GM21717 (cell line): ENCODE measurements at regions not wholly inside any gene's neighbourhood (a gene's known extent, or its start where the extent isn't known, plus 50 kb on each side); places are given as distances from the start of the nearest gene placed in this dataset.
"Not testable (repeated sequence)": the region's sequence is repeated elsewhere in the genome, so short reads cannot be mapped to it uniquely, and the experiment has no call there.

Experiments used
- ATAC-seq: cut with Tn5 transposase; IDR thresholded peaks from one replicate; pipeline ENCODE4 v1.9.1; 2021; ENCODE audit warnings: mild to moderate bottlenecking, moderate library complexity; ENCODE audit not compliant: unreplicated experiment

DNA sequence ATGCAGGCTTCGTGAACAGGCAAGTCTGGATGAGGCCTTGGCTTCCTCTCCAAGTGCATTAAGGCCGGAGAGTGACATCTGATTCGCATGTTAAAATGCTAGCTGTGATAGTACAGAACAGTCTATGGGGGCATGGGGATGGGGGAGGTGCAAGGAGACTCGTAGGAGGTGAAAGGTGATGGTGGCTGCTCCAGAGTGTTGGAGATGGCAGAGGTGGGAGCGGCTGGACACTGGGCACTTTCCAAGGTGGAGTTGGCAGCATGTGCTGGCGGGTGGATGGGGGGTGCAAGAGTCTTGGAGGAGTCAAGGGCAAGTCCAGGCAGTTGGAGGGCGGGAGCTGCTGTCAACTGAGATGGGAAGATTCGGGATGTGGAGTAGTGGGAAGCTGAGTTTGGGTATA is 350.9 kb upstream of the TNRC6C start:
- no peak for ATAC-seq

DNA sequence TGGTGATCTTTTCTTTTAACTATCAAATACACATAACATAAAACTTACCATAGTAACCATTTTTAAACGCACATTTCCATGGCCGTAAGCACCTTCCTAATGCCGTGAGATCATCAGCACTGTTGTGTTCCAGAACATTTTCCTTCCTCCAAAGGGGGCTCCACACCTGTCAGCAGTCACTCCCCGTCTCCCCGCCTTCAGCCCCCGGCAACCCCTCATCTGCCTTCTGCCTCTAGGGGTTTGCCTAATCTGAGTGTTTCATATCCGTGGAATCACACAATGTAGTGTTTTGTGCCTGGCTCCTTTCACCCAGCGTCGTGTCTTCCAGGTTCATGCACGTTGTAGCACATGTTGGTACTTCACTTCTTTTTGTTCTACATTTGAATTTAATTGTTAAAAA is 350.1 kb upstream of the TNRC6C start:
- ATAC-seq = no peak

DNA sequence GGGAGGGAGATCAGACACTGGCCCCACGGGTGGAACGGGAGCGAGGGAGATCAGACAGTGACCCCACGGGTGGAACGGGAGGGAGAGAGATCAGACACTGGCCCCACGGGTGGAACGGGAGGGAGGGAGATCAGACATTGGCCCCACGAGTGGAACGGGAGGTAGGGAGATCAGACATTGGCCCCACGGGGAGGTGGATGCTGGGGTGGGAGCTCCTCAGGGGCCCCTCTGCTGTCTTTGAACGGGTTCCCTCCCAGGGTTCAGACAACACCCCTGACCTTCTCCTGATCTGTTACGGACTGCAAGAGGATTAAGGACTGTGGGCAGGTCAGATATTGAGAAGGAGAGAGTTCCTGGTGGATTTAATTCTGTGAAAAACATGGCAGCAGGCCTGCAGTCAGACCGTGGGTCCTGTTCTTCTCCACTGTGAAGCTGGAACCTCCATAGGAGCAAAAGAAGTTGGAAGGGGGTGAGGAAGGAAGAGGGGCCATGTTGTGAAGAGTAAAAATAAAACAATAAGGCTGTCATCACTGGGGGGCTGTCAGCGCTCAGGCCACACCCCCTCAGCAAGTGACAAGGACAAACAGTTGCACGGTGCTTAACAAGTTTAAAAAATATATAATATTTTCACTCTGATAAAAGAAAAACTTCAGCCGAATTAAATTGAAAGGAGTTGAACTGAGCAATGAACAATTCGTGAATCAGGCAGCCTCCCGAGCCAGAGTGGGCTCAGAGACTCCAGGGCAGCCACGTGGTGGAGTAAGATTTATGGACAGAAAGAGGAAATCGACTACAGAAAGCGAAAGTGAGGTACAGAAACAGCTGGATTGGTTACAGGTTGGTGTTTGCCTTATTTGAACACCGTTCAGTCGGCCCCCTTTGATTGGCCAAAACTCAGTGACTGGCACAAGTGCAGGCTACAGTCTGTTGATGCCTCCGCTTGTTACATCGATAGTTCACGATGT is 348.7 kb upstream of the TNRC6C start:
- no peak for ATAC-seq

DNA sequence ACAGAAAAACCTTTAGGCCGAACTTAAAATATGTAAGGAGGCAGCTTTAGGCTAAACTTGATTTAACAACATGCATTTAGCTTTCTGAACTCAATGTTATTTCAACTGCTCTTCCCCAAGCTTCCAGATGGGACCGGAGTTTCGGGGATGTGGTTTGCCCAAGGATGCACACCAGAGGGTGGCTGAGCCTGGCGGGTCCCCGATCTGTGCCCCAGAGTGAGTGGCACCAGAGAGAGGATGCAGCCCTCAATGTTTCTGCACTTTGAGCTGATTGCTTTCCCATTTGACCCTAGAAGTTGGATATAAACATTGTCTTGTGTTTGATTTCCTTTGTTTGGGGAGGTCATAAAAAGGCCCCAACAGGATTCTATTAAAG is 348.0 kb upstream of the TNRC6C start:
- no peak for ATAC-seq

DNA sequence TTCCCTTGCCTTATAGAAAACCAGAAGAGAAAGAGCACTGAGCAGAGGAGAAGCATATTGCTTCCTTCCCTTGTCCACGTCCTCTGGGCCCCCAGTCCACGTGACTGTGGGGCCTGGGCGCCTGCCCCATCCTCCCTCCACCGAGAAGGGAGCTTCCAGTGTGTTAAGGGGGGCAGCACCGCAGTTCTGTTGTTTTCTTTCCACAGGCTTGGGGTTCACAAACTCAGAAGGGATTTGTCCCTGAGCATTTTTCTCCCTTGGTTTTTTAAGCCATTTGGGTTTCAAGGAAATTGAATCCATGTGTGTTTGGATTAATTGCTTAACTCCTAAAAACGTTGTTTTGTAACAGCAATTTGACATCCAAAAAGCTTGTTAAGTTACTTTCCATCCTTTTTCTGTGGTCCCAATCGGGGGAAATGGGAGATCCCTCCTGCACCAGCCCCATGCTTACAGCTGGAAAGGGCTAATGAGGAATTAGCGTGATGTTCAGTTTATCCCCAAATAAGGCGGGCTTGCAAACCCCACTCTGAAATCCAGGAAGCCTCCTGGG is 347.5 kb upstream of the TNRC6C start:
- no peak for ATAC-seq

DNA sequence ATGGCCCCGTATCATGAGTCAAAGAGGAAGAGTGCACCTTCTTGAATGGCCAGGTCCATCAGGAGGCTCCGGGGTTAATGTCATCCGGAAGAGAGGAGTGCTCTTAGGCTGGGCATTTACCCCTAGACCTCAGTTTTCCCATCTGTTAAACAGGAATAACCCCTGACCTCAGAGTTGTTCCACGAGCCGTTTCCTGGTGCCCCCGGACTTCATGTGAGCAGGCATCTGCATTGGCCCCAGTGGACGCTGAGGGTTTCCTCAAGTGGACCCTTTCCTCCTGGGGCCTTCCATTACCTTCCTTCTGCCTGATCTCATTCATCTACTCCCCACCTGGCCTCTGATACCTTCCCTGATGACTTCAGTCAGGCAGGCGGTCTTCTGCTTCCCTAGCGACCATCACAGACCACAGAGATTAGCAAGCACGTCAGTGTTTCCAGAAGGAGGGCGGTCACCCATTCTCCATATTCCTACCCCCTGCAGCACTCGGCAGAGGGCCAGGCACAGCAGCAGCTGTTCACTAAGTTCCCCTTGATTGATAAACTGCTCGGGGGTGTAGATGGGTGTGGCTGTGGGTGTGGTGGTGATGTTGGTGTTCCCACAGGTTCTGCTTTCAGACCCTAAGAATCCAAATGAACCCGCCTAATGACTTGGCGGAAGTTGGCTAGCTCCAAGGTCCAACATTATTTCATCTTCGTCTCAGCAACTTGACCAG is 346.6 kb upstream of the TNRC6C start:
- no peak for ATAC-seq

DNA sequence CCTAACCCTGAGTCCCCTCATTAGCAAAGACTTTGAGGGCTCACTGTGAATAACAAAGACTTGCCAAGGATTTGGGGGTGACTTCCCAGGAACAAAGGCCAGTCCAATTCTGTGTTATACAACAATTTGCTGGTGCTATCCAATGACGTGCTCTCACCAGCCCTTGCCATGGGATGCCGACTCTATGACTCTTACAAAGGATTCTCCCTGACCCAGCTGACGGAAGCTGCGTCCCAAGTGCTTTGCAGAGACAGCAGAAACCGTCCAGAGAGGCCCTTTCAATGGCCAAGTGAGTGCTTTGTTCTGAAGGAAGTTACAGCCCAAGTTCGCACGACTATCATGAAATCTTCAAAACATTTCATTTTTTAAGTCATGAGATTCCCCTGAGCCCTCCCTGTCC is 345.3 kb upstream of the TNRC6C start:
- no peak for ATAC-seq

DNA sequence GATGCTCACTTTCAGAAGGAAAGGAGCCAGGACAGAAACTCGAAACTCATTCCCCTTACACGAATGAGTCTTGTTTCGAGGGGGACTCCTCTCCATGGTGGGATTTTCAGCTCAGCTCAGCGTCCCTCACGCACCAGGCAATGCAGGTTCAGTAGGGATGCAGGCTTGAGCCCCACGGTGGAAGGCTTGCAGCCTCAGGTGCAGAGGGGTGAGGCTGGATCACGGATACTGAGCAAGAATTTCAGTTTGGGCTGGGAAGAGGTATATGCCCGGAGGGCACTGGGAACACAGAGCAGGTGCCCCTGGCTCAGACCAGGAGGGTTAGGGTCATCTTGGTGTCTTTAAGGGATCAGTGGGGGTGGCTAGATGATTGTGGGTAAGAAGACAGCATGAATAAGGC is 344.9 kb upstream of the TNRC6C start:
- ATAC-seq = no peak

DNA sequence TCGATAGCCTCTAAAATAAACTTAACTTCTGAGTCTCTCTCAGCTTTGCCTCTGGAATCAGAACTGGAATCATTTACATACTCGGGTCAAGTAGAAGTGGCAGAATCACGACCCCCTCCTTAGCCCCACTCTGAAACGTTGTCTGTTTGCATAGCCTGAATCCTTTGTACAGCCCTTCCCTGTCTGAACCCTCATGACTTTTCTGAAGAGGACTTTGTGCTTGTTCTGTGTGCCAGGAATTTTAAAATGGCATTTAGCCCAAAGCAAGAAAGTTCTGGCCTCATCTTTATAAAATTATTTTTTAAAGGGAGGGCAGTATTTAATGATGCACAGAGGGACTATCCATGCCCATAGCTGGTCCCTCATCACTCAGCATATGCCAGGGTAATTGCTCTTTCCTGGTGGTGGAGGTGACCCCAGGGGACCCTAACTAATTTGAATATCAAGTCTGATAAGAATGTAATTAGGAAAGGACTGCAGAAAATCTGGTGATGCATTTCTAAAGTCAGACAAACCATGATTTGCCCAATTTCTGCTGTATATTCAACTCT is 342.7 kb upstream of the TNRC6C start:
- no peak for ATAC-seq

DNA sequence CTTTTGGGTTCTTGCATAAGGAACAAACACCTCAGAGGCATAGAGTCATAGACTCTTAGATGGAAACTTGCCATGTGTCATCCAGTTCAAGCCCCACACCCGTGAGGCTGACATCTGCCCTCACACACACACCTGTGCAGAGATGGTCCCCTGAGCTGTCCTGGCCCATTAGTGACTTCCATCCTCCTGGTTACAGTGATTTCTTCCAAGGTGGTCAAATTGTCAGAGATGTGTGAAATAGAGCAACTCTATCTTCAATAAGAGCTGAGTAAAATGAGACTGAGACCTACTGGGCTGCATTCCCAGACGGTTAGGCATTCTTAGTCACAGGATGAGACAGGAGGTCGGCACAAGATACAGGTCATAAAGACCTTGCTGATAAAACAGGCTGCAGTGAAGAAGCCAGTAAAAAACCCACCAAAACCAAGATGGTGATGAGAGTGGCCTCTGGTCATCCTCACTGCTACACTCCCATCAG is 342.2 kb upstream of the TNRC6C start:
- no peak for ATAC-seq

DNA sequence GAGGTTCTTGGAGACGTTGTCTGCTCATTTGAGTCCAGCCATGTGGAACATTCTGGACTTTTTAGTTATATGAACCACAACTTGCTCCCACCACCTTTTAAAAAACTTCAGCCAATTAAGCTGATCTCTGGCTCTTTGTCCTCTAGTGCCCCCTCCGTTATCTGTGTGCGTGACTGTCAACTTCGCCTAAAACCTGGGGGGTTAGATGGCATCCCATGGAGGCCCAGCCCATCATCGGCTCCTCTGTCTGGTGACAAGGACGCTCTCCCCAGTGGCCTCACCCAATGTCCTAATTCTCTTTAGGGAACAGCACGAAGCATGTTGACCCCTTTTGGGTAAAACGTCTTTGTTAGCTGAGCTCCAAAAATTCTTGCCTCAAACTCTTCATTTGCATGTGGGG is 341.0 kb upstream of the TNRC6C start:
- ATAC-seq = no peak

DNA sequence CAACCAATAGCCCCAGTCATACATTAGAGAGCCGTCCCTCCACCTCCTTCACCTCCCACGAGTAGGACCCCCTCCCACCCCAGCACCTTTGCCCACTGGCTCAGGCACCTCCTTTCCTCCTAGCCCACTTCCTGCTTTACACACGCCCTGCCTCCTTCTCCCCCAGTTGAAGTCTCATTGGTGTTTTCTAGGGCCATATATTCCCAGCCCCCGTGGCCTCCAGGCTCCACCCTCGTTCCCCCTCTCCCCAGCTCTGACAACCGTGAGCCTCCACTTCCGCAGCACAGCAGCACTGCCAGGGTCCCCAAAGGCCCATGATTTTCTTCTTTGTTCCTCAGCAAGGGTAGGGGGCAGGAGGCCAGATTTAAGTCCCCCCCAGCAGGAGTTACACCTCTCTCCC is 340.3 kb upstream of the TNRC6C start:
- no peak for ATAC-seq

DNA sequence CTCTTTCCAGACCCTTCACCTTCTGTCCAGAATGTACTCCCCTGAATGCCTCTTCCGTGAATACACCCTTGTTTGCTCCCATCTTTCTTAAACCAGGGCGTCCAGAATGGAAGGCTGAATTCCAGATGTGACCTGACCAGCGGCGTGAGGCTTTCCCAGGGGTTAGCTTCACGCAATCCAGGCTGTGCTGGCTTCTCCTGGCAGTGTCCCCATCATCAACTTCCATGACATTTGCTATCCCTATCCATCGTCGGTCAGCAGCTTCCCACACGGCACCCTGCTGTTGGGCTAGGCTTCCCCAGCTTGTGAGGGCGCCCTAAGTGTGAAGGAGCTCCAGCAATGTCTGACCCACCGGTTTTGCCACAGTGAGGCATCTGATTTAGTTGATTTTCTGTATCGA is 339.8 kb upstream of the TNRC6C start:
- ATAC-seq = no peak

DNA sequence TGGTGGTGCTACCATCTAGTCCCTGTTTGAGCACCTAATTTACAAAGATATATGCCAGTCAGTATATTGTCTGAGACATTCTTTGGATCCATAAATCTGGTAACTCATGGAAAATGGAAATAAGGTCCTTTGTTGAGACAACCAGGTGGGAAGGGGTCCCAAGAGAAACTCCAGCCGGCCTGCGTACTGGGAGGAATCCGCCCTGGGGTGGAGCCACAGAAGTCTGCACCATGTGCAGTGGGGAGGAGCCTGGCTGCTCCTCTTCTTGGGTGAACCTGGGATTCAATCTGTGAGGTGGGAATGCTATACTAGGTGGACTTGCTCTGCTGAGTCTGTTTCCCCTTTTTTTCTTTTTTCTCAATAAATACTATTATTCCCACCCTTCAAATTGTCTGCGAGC is 339.2 kb upstream of the TNRC6C start:
- no peak for ATAC-seq

DNA sequence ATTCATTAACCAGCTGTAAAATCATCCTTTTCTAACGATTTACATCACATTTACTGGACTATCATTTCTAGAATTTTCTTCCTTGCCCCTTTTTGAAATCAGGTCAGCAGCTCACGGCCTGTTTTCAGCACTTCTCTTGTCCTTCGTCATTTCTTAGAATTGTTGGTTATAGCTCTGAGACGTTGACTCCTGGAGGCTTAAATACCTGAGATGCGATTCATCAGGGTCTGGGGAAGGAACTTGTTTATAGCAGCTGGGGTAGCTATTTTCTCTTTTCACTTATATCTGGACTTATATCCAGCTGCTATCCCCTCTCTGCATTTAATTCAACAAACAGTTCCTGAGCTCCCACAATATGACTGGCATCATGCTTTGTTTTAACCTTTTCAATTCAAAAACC is 338.7 kb upstream of the TNRC6C start:
- ATAC-seq = no peak

DNA sequence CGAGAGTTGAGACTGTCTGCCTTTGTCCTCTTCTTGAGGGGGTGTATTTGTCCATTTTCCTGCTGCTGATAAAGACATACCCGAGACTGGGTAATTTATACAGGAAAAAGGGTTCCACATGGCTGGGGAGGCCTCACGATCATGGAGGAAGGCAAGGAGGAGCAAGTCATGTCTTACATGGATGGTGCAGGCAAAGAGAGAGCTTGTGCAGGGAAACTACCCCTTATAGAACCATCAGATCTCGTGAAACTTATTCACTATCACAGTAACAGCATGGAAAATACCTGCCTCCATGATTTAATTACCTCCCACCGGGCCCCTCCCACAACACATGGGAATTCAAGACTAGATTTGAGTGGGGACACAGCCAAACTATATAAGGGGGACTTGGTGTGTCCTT is 338.2 kb upstream of the TNRC6C start:
- ATAC-seq = no peak

DNA sequence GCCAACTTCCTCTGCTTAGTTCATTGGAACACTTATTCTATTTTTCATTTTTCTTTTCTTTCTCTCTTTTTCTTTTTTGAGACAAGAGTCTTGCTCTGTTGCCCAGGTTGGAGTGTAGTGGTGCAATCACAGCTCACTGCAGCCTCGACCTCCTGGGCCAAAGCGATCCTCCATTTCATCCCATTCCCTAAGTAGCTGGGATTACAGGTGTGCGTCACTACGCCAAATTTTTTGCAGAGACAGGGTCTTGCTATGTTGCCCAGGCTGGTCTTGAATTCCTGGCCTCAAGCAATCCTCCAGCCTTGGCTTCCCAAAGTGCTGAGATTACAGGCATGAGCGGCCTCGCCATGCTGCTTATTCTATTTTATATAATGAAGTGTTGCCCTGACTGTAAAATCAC is 336.4 kb upstream of the TNRC6C start:
- ATAC-seq = not testable (repeated sequence)

DNA sequence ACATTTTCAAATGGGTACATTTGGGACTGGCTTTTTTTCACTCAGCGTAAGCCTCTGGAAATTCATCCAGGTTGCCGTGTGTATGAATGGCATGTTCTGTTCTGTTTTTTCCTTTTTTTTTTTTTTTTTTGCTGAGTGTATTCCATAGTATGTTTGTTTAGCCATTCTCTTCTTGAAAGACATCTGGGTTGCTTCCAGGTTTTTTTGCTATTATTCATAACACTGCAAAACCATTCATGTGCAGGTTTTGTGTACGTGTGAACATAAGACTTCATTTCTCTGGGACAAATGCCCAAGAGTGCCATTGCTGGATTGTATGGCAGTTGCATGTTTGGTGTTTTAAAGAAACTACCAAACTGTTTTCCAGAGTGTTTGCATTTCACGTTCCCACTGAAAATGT is 335.9 kb upstream of the TNRC6C start:
- ATAC-seq = no peak

DNA sequence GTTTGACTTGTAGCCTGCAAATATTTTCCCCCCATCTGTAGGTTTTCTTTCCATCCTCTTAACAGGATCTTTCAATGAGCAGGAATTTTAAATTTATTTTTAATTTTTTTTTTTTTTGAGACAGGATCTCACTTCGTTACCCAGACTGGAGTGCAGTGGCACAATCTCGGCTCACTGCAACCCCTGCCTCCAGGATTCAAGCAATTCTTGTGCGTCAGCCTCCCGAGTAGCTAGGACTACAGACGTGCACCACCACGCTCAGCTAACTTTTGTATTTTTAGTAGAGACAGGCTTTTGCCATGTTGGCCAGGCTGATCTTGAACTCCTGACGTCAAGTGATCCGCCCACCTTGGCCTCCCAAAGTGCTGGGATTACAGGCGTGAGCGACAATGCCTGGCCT is 335.2 kb upstream of the TNRC6C start:
- not testable (repeated sequence) for ATAC-seq

DNA sequence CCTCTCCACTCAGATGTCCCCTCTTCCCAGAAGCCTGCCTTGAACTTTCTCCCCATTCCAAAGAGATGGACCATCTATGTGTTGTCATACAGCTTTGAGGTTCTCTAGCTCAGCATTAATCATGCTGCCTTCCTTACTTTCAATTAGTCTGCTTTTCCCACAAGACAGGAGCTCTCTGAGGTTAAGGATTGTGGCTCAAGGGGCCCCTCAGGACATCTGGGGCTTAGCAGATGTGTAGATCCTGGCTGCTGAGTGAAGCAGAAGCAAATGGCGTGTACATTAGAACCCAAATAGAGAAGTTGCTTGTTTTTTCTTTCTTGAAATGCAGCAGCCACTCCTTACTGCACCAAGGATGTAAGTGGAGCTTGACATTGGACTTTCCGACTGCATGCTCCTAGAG is 330.5 kb upstream of the TNRC6C start:
- no peak for ATAC-seq

DNA sequence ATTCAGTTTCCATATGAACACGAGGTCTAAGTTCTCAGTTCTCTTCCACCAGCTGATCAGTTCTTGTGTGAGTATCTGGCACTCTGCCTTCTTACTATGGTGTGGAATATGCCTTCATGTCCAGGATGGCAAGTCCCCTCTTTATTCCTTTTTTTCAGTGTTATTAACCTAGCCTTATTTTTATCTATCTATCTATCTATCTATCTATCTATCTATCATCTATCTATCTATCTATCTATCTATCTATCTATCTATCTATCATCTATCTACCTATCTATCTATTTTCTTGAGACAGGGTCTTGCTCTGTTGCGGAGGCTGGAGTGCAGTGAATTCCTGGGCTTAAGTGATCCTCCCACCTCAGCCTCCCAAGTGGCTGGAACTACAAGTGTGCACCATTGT is 329.2 kb upstream of the TNRC6C start:
- not testable (repeated sequence) for ATAC-seq

DNA sequence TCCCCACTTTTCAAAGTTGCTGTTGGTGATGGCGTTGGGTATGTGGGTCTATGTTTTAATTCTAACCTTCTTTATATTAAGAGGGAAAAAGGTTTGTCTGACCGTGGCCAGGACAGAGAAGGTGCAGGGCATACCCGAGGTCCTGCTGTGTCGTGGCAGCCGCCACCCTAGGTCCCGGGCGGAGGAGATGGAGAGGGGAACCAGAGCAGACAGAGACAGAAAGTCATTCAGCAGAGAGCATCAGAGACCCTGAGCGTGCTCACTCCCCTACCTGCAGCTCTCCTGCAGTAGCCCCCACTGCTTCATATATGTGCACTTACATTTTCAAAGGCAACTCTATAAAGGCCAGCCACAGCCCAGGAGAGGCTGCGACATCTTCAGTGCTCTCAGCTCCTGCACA is 327.2 kb upstream of the TNRC6C start:
- ATAC-seq = no peak
